Neural cell (in vitro differentiated cells): ENCODE measurements at regions not wholly inside any gene's neighbourhood (a gene's known extent, or its start where the extent isn't known, plus 50 kb on each side); places are given as distances from the start of the nearest gene placed in this dataset.

Experiments used
- H2AFZ ChIP-seq: fragments of 200-600, 300-800 bp; sonication (generic), shearing (Covaris generic); 2 replicates; pipeline ENCODE4 v1.6.0; 2014; ENCODE audit warnings: low read depth, mild to moderate bottlenecking, antibody characterized with exemption, low read length, moderate library complexity
- H3F3A ChIP-seq: fragments of 200-600 bp; shearing (Covaris generic); 2 replicates; pipeline ENCODE4 v1.6.1; 2016; ENCODE audit warnings: mild to moderate bottlenecking, moderate library complexity, mixed read lengths, antibody characterized with exemption, low read length; ENCODE audit not compliant: insufficient read depth, poor library complexity, severe bottlenecking
- H3K27ac ChIP-seq: fragments of 200-600, 300-800 bp; sonication (generic), shearing (Covaris generic); 2 replicates; pipeline ENCODE4 v1.5.1; 2014; ENCODE audit warnings: mild to moderate bottlenecking, low read length, moderate library complexity
- H3K27me3 ChIP-seq: fragments of 300-800, 200-600 bp; sonication (generic), shearing (Covaris generic); 2 replicates; pipeline ENCODE4 v1.6.0; 2014; ENCODE audit warnings: mild to moderate bottlenecking, low read depth, low read length, moderate library complexity; ENCODE audit not compliant: insufficient read depth
- H3K36me3 ChIP-seq: fragments of 300-800, 200-600 bp; sonication (generic), shearing (Covaris generic); 2 replicates; pipeline ENCODE4 v1.5.1; 2014; ENCODE audit warnings: mild to moderate bottlenecking, antibody characterized with exemption, low read length, moderate library complexity; ENCODE audit not compliant: insufficient read depth
- H3K4me2 ChIP-seq: fragments of 300-800, 200-600 bp; sonication (generic), shearing (Covaris generic); 2 replicates; pipeline ENCODE4 v1.6.0; 2014; ENCODE audit warnings: mild to moderate bottlenecking, low read length
- H3K4me3 ChIP-seq: fragments of 300-800, 200-600 bp; sonication (generic), shearing (Covaris generic); 2 replicates; pipeline ENCODE4 v1.5.1; 2014; ENCODE audit warnings: mild to moderate bottlenecking, low read length, moderate library complexity
- H3K79me2 ChIP-seq: fragments of 200-600 bp; shearing (Covaris generic); replicated peaks from 2 replicates; pipeline ENCODE4 v1.6.0; 2014; ENCODE audit warnings: mild to moderate bottlenecking, low read length, moderate library complexity; ENCODE audit not compliant: insufficient read depth
- H3K9ac ChIP-seq: fragments of 300-800, 200-600 bp; sonication (generic), shearing (Covaris generic); 2 replicates; pipeline ENCODE4 v1.6.1; 2016; ENCODE audit warnings: mild to moderate bottlenecking, low read length, mixed read lengths
- H3K9me2 ChIP-seq: fragments of 200-600 bp; shearing (Covaris generic); 2 replicates; pipeline ENCODE4 v1.6.1; 2016; ENCODE audit warnings: mild to moderate bottlenecking, low read length, mixed read lengths; ENCODE audit not compliant: insufficient read depth
- H3K9me3 ChIP-seq: fragments of 200-600, 300-800 bp; sonication (generic), shearing (Covaris generic); 2 replicates; pipeline ENCODE4 v1.6.1; 2016; ENCODE audit warnings: mild to moderate bottlenecking, mixed run types, low read length, moderate library complexity, mixed read lengths
- H4K20me1 ChIP-seq: fragments of 200-600 bp; shearing (Covaris generic); 2 replicates; pipeline ENCODE4 v1.6.1; 2016; ENCODE audit warnings: mild to moderate bottlenecking, mixed run types; ENCODE audit not compliant: insufficient read depth
- CTCF ChIP-seq: fragments of 450-650 bp; IDR thresholded peaks from 2 replicates; pipeline ENCODE4 v1.5.1; 2014; ENCODE audit warnings: antibody characterized with exemption, mild to moderate bottlenecking, moderate library complexity; ENCODE audit not compliant: poor library complexity, severe bottlenecking
- EP300 ChIP-seq: fragments of 450-650 bp; conservative IDR thresholded peaks from 2 replicates; pipeline ENCODE4 v1.6.1; 2014; ENCODE audit warnings: antibody characterized with exemption, mild to moderate bottlenecking, moderate library complexity; ENCODE audit not compliant: poor library complexity, severe bottlenecking
- EZH2 ChIP-seq: fragments of 200-600, 300-800 bp; shearing (Covaris generic), sonication (generic); IDR thresholded peaks from 2 replicates; pipeline ENCODE4 v1.6.1; 2014; ENCODE audit warnings: antibody characterized with exemption, low read length, borderline replicate concordance, mild to moderate bottlenecking; ENCODE audit not compliant: insufficient read depth, poor library complexity, severe bottlenecking
- MXI1 ChIP-seq: fragments of 450-650 bp; conservative IDR thresholded peaks from 2 replicates; pipeline ENCODE4 v1.6.1; 2014; ENCODE audit warnings: antibody characterized with exemption, mild to moderate bottlenecking; ENCODE audit not compliant: poor library complexity, severe bottlenecking
- POLR2AphosphoS5 ChIP-seq: IDR thresholded peaks from 2 replicates; pipeline ENCODE4 v1.6.1; 2012
- RAD21 ChIP-seq: fragments of 450-650 bp; conservative IDR thresholded peaks from 2 replicates; pipeline ENCODE4 v1.6.1; 2014; ENCODE audit warnings: antibody characterized with exemption, mild to moderate bottlenecking, moderate library complexity
- REST ChIP-seq: IDR thresholded peaks from 2 replicates; pipeline ENCODE4 v1.6.1; 2012; ENCODE audit warnings: borderline replicate concordance
- SMC3 ChIP-seq: fragments of 450-650 bp; conservative IDR thresholded peaks from 2 replicates; pipeline ENCODE4 v1.6.1; 2014; ENCODE audit warnings: antibody characterized with exemption, mild to moderate bottlenecking, moderate library complexity; ENCODE audit not compliant: poor library complexity
- TAF1 ChIP-seq: IDR thresholded peaks from 2 replicates; pipeline ENCODE4 v1.6.1; 2012; ENCODE audit warnings: low read depth

- Histone ChIP-seq H4K20me1 (no peaks in the 10 kb centered on the region), H3K27ac (no peak overlapping the region), H3K27me3 (no peaks in the 10 kb centered on the region), H3K36me3 (no peaks in the 10 kb centered on the region), H3K79me2 (no peaks in the 10 kb centered on the region), H3K4me3 (no peak overlapping the region), H3K9me2 (no peaks in the 10 kb centered on the region), H2AFZ (no peak overlapping the region), H3F3A (no peaks in the 10 kb centered on the region), H3K4me2 (no peak overlapping the region), H3K9me3 (no peaks in the 10 kb centered on the region), H3K9ac (no peak overlapping the region)
- no peak for TF ChIP-seq REST
- no peak for TF ChIP-seq CTCF
- no peak for TF ChIP-seq EP300
- no peak for TF ChIP-seq SMC3
- TF ChIP-seq EZH2 = no peak
- TF ChIP-seq RAD21 = no peak
- TF ChIP-seq POLR2AphosphoS5 = no peak
- no peak for TF ChIP-seq TAF1
- TF ChIP-seq MXI1 = no peak
Measured at GRCh38 chrX:6465756-6466155, 69.2 kb downstream of the VCX3A start.

- Histone ChIP-seq H2AFZ (no peak overlapping the region), H3K79me2 (no peaks in the 10 kb centered on the region), H3K27me3 (no peaks in the 10 kb centered on the region), H3K27ac (no peak overlapping the region), H3K36me3 (no peaks in the 10 kb centered on the region), H3F3A (no peaks in the 10 kb centered on the region), H4K20me1 (no peaks in the 10 kb centered on the region), H3K4me3 (no peak overlapping the region), H3K9me3 (no peaks in the 10 kb centered on the region), H3K9me2 (no peaks in the 10 kb centered on the region), H3K4me2 (no peak overlapping the region), H3K9ac (no peak overlapping the region)
- no peak for TF ChIP-seq SMC3
- TF ChIP-seq POLR2AphosphoS5 = no peak
- TF ChIP-seq EP300 = no peak
Measured at GRCh38 chrX:6464726-6465125, 70.2 kb downstream of the VCX3A start.

- no peaks in the 10 kb centered on the region for H3F3A ChIP-seq
- no peak overlapping the region for H3K4me2 ChIP-seq
- H3K79me2 ChIP-seq = no peaks in the 10 kb centered on the region
- no peak overlapping the region for H3K27ac ChIP-seq
- H3K9me2 ChIP-seq = no peaks in the 10 kb centered on the region
- TF ChIP-seq EZH2 (no peak), POLR2AphosphoS5 (no peak), RAD21 (no peak), TAF1 (no peak), EP300 (no peak), MXI1 (no peak), CTCF (no peak), SMC3 (no peak), REST (no peak)
- H3K9ac ChIP-seq = no peak overlapping the region
- H3K36me3 ChIP-seq = no peaks in the 10 kb centered on the region
- no peak overlapping the region for H3K4me3 ChIP-seq
- no peaks in the 10 kb centered on the region for H4K20me1 ChIP-seq
- no peaks in the 10 kb centered on the region for H3K9me3 ChIP-seq
- no peaks in the 10 kb centered on the region for H3K27me3 ChIP-seq
- H2AFZ ChIP-seq = no peak overlapping the region
Measured at GRCh38 chrX:6460893-6461490, 73.9 kb downstream of the VCX3A start.
